ENCODE measurements at regions not wholly inside any gene's neighbourhood (a gene's known extent, or its start where the extent isn't known, plus 50 kb on each side); places are given as distances from the start of the nearest gene placed in this dataset.
A peak's percentile ranks its signal among the peaks of the same experiment; 100 is the strongest.

DNA sequence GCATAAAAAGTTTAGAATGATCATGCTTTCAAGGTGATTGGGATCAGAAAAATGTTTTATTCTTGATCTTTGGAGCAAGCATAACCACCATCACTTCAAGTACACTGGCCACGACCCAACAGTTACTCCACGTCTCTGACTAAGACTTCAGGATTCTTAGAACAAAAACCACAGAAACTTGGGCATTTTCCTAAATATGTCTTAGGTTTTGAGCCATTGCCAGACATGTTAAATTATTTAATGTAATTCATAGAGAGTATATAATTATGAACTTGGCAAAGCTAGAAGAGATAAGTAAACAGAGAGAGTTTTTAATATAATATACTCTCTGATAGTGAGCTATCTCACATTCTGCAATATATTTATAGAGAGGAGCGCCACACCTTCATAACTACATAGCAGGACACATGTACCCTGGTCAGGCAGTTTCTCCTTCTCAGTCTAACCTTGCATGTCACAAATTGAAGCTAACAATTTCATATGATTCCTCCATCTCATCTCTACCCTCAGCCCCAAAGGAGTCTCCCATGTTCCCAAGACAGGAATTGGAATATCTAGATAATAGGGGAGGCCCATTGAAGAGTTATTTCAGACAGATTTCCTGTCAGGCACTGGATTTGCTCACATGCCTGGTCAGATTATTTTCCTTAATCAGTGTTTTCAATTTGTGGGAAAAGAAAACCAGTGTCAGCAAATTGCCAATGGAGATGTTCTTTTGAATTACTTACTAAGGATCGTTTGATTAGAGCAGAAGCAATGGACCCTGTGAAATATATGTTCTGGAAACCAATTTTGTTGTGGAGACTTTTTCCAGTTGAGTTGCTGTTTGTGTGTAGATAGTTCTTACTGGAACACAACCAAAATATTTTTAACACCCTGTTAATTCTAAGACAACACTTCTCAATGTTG is 61.7 kb upstream of the GUCY1A1 start:
- peaks cover 4% of the 10 kb centered on the region; the same call in 1 of the 2 replicates for H3F3A ChIP-seq (ENCODE audit: insufficient read depth, low read length)
- no peaks in the 10 kb centered on the region for H3K9me2 ChIP-seq (replicated peaks; ENCODE audit: insufficient read depth, low read length)
- H4K20me1 ChIP-seq (ENCODE audit: insufficient read depth, low read length), result no peaks in the 10 kb centered on the region
- H3K9ac ChIP-seq (ENCODE audit: low read length), result no peak overlapping the region
- no peaks in the 10 kb centered on the region for H3K27me3 ChIP-seq (replicated peaks; ENCODE audit: insufficient read depth, low read length)
- no peaks in the 10 kb centered on the region for H3K36me3 ChIP-seq (replicated peaks; ENCODE audit: insufficient read depth, low read length)
- H3K9me3 ChIP-seq (replicated peaks; ENCODE audit: insufficient read depth, low read length), result no peaks in the 10 kb centered on the region
- DNase-seq, result no peak
- no peak overlapping the region for H3K4me3 ChIP-seq (ENCODE audit: low read length)
- no peak overlapping the region for H2AFZ ChIP-seq (ENCODE audit: low read length)
- peaks cover 26% of the 10 kb centered on the region for H3K4me1 ChIP-seq (ENCODE audit: low read length)
- H3K4me2 ChIP-seq (ENCODE audit: low read depth, low read length), result no peak overlapping the region
- no peaks in the 10 kb centered on the region for H3K79me2 ChIP-seq (ENCODE audit: low read length)
- no peak overlapping the region for H3K27ac ChIP-seq (ENCODE audit: low read length)
- TF ChIP-seq EZH2phosphoT487 (IDR thresholded peaks at IDR 0.05; ENCODE audit: low read length) (no peak), EZH2 (optimal IDR thresholded peaks at IDR 0.05; ENCODE audit: low read depth, low read length) (no peak)
- TF ChIP-seq, protein P1, sequence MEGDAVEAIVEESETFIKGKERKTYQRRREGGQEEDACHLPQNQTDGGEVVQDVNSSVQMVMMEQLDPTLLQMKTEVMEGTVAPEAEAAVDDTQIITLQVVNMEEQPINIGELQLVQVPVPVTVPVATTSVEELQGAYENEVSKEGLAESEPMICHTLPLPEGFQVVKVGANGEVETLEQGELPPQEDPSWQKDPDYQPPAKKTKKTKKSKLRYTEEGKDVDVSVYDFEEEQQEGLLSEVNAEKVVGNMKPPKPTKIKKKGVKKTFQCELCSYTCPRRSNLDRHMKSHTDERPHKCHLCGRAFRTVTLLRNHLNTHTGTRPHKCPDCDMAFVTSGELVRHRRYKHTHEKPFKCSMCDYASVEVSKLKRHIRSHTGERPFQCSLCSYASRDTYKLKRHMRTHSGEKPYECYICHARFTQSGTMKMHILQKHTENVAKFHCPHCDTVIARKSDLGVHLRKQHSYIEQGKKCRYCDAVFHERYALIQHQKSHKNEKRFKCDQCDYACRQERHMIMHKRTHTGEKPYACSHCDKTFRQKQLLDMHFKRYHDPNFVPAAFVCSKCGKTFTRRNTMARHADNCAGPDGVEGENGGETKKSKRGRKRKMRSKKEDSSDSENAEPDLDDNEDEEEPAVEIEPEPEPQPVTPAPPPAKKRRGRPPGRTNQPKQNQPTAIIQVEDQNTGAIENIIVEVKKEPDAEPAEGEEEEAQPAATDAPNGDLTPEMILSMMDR (IDR thresholded peaks at IDR 0.05; ENCODE audit: low read length), result no peak

DNA sequence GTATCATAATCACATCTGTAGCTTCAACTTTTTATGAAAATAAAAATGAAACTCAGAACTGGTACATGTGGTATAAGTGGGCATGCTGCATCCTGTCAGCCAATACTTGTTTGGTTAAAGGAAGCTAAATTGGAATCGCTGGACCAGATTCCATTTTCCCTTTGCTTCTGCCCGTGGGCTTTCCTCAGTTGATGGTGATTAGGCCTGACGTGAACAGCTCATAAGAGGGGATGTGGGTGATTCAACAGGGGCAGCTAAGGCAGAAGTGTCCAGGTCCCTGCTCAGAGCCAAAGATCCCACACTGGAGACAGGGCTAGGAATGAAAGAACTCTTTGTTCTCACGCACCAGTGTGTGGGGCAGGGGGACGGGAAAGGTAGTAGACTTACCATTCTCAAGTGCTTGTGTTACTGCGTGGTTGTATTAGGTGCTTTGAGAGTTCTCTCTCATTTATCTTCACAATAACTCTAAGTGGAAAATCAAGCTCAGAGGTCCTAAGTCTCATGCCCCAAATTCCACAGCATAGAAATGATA is 63.2 kb upstream of the GUCY1A1 start:
- Histone ChIP-seq H3K9me2 (replicated peaks; ENCODE audit: insufficient read depth, low read length) (no peaks in the 10 kb centered on the region), H3K4me1 (ENCODE audit: low read length) (peaks cover 18% of the 10 kb centered on the region), H3K9me3 (replicated peaks; ENCODE audit: insufficient read depth, low read length) (no peaks in the 10 kb centered on the region), H3K4me3 (ENCODE audit: low read length) (no peak overlapping the region), H3F3A (ENCODE audit: insufficient read depth, low read length) (peaks cover 4% of the 10 kb centered on the region; the same call in 1 of the 2 replicates), H3K27me3 (replicated peaks; ENCODE audit: insufficient read depth, low read length) (no peaks in the 10 kb centered on the region), H3K79me2 (ENCODE audit: low read length) (no peaks in the 10 kb centered on the region), H3K9ac (ENCODE audit: low read length) (no peak overlapping the region), H4K20me1 (ENCODE audit: insufficient read depth, low read length) (no peaks in the 10 kb centered on the region), H3K36me3 (replicated peaks; ENCODE audit: insufficient read depth, low read length) (no peaks in the 10 kb centered on the region), H2AFZ (ENCODE audit: low read length) (peak overlapping the region; percentile 55), H3K27ac (ENCODE audit: low read length) (no peak overlapping the region), H3K4me2 (ENCODE audit: low read depth, low read length) (peak overlapping the region; percentile 43; the same call in 1 of the 2 replicates)
- TF ChIP-seq EZH2phosphoT487 (IDR thresholded peaks at IDR 0.05; ENCODE audit: low read length), result no peak
- TF ChIP-seq, protein P1 (IDR thresholded peaks at IDR 0.05; ENCODE audit: low read length), result no peak
- TF ChIP-seq EZH2 (optimal IDR thresholded peaks at IDR 0.05; ENCODE audit: low read depth, low read length), result no peak
- DNase-seq, result peak; percentile 21

DNA sequence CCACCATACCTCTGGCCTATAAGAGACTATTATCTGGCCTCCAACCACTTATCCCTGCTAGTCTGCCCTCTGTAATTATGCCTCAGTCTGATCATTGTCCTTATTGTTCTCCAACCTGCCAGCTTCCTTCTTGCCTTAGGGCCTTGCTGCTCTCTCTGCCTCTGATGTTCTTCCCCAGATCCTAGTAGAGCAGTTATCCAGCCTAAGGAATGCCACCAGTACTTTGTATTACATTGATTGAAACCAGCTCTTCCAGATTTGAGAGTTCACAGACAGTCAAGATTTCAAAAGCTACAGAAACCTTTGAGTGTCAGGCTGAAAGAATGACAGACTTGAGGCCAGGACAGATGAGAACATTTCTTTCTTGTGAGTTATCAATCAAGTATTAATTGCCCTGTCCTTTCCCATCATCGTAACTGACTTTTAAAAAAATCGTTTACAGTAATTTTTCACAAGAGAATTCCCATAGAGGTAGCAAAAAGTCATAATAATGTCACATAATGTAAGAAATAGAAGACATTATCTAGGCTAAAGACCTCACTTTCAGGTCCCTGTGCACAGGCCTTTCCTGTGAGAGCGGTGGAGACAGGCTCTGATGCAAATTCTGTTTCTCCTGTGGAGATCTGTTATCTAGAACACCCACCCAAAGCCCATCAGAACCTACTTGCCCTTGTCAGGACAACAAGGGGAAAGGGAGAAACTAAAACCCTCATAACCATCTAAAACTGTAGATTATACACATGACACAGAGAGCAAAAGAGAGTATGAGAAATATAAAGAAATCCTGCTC is 64.1 kb upstream of the GUCY1A1 start:
- Histone ChIP-seq H2AFZ (ENCODE audit: low read length) (peak overlapping the region; percentile 53), H3K9me2 (replicated peaks; ENCODE audit: insufficient read depth, low read length) (no peaks in the 10 kb centered on the region), H3K36me3 (replicated peaks; ENCODE audit: insufficient read depth, low read length) (no peaks in the 10 kb centered on the region), H3K27ac (ENCODE audit: low read length) (peak overlapping the region; percentile 29; the same call in 1 of the 2 replicates), H3K4me2 (ENCODE audit: low read depth, low read length) (peak overlapping the region; percentile 43), H3F3A (ENCODE audit: insufficient read depth, low read length) (peaks cover 4% of the 10 kb centered on the region; the same call in 1 of the 2 replicates), H3K79me2 (ENCODE audit: low read length) (no peaks in the 10 kb centered on the region), H3K4me1 (ENCODE audit: low read length) (peaks cover 15% of the 10 kb centered on the region), H3K9me3 (replicated peaks; ENCODE audit: insufficient read depth, low read length) (no peaks in the 10 kb centered on the region), H4K20me1 (ENCODE audit: insufficient read depth, low read length) (no peaks in the 10 kb centered on the region), H3K9ac (ENCODE audit: low read length) (no peak overlapping the region; the same call in 1 of the 2 replicates), H3K27me3 (replicated peaks; ENCODE audit: insufficient read depth, low read length) (no peaks in the 10 kb centered on the region), H3K4me3 (ENCODE audit: low read length) (peak overlapping the region; percentile 4; the same call in 1 of the 2 replicates)
- TF ChIP-seq, protein P1 (IDR thresholded peaks at IDR 0.05; ENCODE audit: low read length), result no peak
- TF ChIP-seq EZH2 (optimal IDR thresholded peaks at IDR 0.05; ENCODE audit: low read depth, low read length), result no peak
- TF ChIP-seq EZH2phosphoT487 (IDR thresholded peaks at IDR 0.05; ENCODE audit: low read length), result no peak
- DNase-seq, result no peak
